Gastrocnemius medialis (tissue), 4 donors: ENCODE measurements at regions not wholly inside any gene's neighbourhood (a gene's known extent, or its start where the extent isn't known, plus 50 kb on each side); places are given as distances from the start of the nearest gene placed in this dataset.

Experiments
- ATAC-seq, 2 donors: fragments of 150-250 bp; one replicate each; pipeline ENCODE4 v1.9.1; 2016
- DNase-seq, 2 donors: peaks; one replicate each; pipeline ENCODE4 v3.0.0-alpha.2; 2019
- H3K27ac ChIP-seq, 4 donors: fragments of 200-600 bp; sonication (generic); 1 replicate in 1 of 4; 2 replicates in 3 of 4; pipeline ENCODE4 v1.5.1; 2016 to 2018; ENCODE audit warnings: mild to moderate bottlenecking in 2 of 4, moderate library complexity in 1 of 4
- H3K27me3 ChIP-seq, 3 donors: fragments of 200-600 bp; sonication (generic) in 2 of 3; 1 replicate in 1 of 3; 2 replicates in 2 of 3; pipeline versions ENCODE4 v1.5.1 to v1.6.0; 2016 to 2019; ENCODE audit warnings: mild to moderate bottlenecking in 1 of 3, moderate library complexity in 1 of 3
- H3K36me3 ChIP-seq, 2 donors: fragments of 200-600 bp; sonication (generic) in 1 of 2; one replicate each; pipeline ENCODE4 v1.5.1; 2017 to 2018
- H3K4me1 ChIP-seq, 2 donors: fragments of 200-600 bp; sonication (generic) in 1 of 2; one replicate each; pipeline ENCODE4 v1.5.1; 2016 to 2017; ENCODE audit warnings: mild to moderate bottlenecking in 2 of 2
- H3K4me3 ChIP-seq, 4 donors: fragments of 200-600 bp; sonication (generic) in 3 of 4; 1 replicate in 1 of 4; 2 replicates in 3 of 4; pipeline ENCODE4 v1.5.1; 2016 to 2019; ENCODE audit warnings: mild to moderate bottlenecking in 2 of 4
- H3K9me3 ChIP-seq, 3 donors: fragments of 200-600 bp; sonication (generic) in 2 of 3; 1 replicate in 1 of 3; 2 replicates in 2 of 3; pipeline ENCODE4 v1.5.1; 2016 to 2019
- POLR2A ChIP-seq, 2 donors: fragments of 450-650 bp; IDR thresholded peaks; one replicate each; pipeline ENCODE4 v1.6.1; 2017; ENCODE audit warnings: antibody characterized with exemption in 2 of 2, mild to moderate bottlenecking in 2 of 2, moderate library complexity in 2 of 2
- in situ Hi-C, 4 donors: fragments of 200-750 bp; cut with MboI; loops; one replicate each; pipeline versions ENCODE4 v1.15.0 to v1.8.0; 2017; ENCODE audit warnings: low sequenced_read_pairs in 4 of 4
- intact Hi-C: fragments of 100-400 bp; cut with DNase I; formaldehyde crosslinking; loops from one replicate; pipeline ENCODE4 v1.15.1; 2023; ENCODE audit warnings: low total_unique reads
- TF ChIP-seq, protein P1 (sequence below), 5 experiments: fragments of 450-650 bp in 3 of 5; fragments of 200-600 bp in 2 of 5; sonication (generic) in 2 of 5; IDR thresholded peaks in 4 of 5; conservative IDR thresholded peaks in 1 of 5; 1 replicate in 4 of 5; 2 replicates in 1 of 5; pipeline ENCODE4 v1.5.1; 2016 to 2019; ENCODE audit warnings: antibody characterized with exemption in 5 of 5, mild to moderate bottlenecking in 3 of 5, moderate library complexity in 3 of 5

- intact Hi-C loops = no loop called here
- Histone ChIP-seq H3K36me3 (no peaks in the 10 kb centered on the region), H3K27ac (no peak overlapping the region), H3K4me1 (no peaks in the 10 kb centered on the region), H3K27me3 (no peaks in the 10 kb centered on the region), H3K9me3 (no peaks in the 10 kb centered on the region), H3K4me3 (no peak overlapping the region)
- no peak for ATAC-seq
- TF ChIP-seq, protein P1, sequence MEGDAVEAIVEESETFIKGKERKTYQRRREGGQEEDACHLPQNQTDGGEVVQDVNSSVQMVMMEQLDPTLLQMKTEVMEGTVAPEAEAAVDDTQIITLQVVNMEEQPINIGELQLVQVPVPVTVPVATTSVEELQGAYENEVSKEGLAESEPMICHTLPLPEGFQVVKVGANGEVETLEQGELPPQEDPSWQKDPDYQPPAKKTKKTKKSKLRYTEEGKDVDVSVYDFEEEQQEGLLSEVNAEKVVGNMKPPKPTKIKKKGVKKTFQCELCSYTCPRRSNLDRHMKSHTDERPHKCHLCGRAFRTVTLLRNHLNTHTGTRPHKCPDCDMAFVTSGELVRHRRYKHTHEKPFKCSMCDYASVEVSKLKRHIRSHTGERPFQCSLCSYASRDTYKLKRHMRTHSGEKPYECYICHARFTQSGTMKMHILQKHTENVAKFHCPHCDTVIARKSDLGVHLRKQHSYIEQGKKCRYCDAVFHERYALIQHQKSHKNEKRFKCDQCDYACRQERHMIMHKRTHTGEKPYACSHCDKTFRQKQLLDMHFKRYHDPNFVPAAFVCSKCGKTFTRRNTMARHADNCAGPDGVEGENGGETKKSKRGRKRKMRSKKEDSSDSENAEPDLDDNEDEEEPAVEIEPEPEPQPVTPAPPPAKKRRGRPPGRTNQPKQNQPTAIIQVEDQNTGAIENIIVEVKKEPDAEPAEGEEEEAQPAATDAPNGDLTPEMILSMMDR (IDR thresholded peaks at IDR 0.05 in 4 of 5, conservative IDR thresholded peaks at IDR 0.05 in 1 of 5) = no peak
- TF ChIP-seq POLR2A (IDR thresholded peaks at IDR 0.05) = no peak
- no peak for DNase-seq
- in situ Hi-C loops = no loop called here
These were observed 108.2 kb downstream of the CNTN3 start for GRCh38 chr3:74506246-74506645.

- H3K9me3 ChIP-seq = no peaks in the 10 kb centered on the region
- no peak for DNase-seq
- no peak overlapping the region for H3K27ac ChIP-seq
- no peak for ATAC-seq
- no peak for TF ChIP-seq POLR2A (IDR thresholded peaks at IDR 0.05)
- TF ChIP-seq, protein P1 (IDR thresholded peaks at IDR 0.05 in 4 of 5, conservative IDR thresholded peaks at IDR 0.05 in 1 of 5) = no peak
- H3K4me1 ChIP-seq = no peaks in the 10 kb centered on the region
- in situ Hi-C loops = no loop called here
- H3K4me3 ChIP-seq = no peak overlapping the region
- intact Hi-C loops = no loop called here
- no peaks in the 10 kb centered on the region for H3K27me3 ChIP-seq
- no peaks in the 10 kb centered on the region for H3K36me3 ChIP-seq
These were observed 113.5 kb downstream of the CNTN3 start for GRCh38 chr3:74501007-74501406.

DNA sequence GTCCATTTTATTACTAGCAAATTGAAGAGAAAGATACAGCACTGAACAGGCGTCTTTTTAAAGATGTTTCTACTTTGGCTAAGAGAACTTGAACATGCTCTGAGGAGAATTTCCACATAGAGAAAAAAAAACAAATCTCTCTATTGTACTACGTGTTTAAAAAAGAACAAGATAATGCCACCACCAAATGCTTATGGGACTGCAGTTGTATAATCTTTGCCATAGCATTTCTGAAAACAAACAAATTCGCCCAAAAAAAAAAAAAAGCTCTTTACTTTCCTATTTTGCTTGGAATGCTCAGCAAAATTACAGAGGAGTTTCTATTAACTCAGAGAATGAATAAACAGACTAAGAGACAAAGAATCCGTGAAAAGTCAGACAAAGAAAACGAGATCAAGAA, 114.2 kb downstream of the CNTN3 start:
- Histone ChIP-seq H3K27ac (no peak overlapping the region), H3K4me3 (no peak overlapping the region), H3K27me3 (no peaks in the 10 kb centered on the region), H3K9me3 (no peaks in the 10 kb centered on the region), H3K36me3 (no peaks in the 10 kb centered on the region), H3K4me1 (no peaks in the 10 kb centered on the region)
- intact Hi-C loops (no loop called here), in situ Hi-C loops (no loop called here)
- ATAC-seq = no peak
- DNase-seq = no peak
- TF ChIP-seq, protein P1 (IDR thresholded peaks at IDR 0.05 in 4 of 5, conservative IDR thresholded peaks at IDR 0.05 in 1 of 5) = no peak
- no peak for TF ChIP-seq POLR2A (IDR thresholded peaks at IDR 0.05)

GRCh38 chr3:74491874-74492273, 122.6 kb downstream of the CNTN3 start:
- H3K27me3 ChIP-seq = no peaks in the 10 kb centered on the region
- no peak overlapping the region for H3K27ac ChIP-seq
- no peaks in the 10 kb centered on the region for H3K36me3 ChIP-seq
- H3K9me3 ChIP-seq = no peaks in the 10 kb centered on the region
- no peak for DNase-seq
- in situ Hi-C loops (no loop called here), intact Hi-C loops (no loop called here)
- no peaks in the 10 kb centered on the region for H3K4me1 ChIP-seq
- no peak for ATAC-seq
- no peak overlapping the region for H3K4me3 ChIP-seq
- TF ChIP-seq, protein P1 (IDR thresholded peaks at IDR 0.05 in 4 of 5, conservative IDR thresholded peaks at IDR 0.05 in 1 of 5) = no peak
- TF ChIP-seq POLR2A (IDR thresholded peaks at IDR 0.05) = no peak

DNA sequence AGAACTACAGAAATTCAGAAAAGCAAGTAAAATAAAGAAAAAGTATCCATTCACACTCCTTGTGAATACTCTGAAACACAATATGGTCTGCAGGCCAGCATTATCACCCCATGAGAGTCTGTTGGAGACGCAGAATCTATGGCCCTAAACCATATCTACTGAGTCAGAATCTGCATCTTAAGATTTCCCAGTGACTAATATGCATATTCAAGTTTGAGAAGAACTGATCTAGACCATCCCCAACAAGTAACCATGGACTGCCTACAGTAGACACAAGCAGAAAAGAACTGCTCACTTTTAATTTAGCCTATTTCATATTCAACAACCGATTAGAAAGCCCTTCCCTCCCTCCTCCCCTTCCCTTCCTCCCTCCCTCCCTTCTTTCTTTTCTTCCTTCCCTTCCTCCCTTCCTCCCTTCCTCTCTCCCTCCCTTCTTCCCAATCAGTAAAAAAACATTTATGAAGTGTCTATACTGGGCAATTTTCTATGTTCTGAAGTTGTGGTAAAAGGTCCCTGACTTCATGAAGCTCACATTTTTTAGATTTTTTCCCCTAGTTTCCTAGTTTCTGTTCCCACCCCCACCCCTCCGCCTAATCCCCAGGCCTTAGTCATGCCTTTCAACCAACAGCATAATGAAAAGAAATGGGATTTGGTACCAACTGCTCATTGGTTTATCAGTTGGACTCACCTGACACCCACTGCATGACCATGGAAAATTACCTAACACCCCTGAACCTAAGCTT, 125.2 kb downstream of the CNTN3 start:
- intact Hi-C loops = no loop called here
- TF ChIP-seq, protein P1 (IDR thresholded peaks at IDR 0.05 in 4 of 5, conservative IDR thresholded peaks at IDR 0.05 in 1 of 5) = no peak
- no peak for TF ChIP-seq POLR2A (IDR thresholded peaks at IDR 0.05)
- no peak overlapping the region for H3K4me3 ChIP-seq
- no peak for ATAC-seq
- no peak for DNase-seq
- H3K4me1 ChIP-seq = no peaks in the 10 kb centered on the region
- H3K27ac ChIP-seq = no peak overlapping the region
- in situ Hi-C loops = no loop called here
- no peaks in the 10 kb centered on the region for H3K36me3 ChIP-seq
- H3K27me3 ChIP-seq = no peaks in the 10 kb centered on the region
- no peaks in the 10 kb centered on the region for H3K9me3 ChIP-seq
